GM21367 (cell line): ENCODE measurements at regions not wholly inside any gene's neighbourhood (a gene's known extent, or its start where the extent isn't known, plus 50 kb on each side); places are given as distances from the start of the nearest gene placed in this dataset.

Experiments used
- ATAC-seq: cut with Tn5 transposase; IDR thresholded peaks from one replicate; pipeline ENCODE4 v1.9.1; 2021; ENCODE audit not compliant: unreplicated experiment

GRCh38 chr22:49298834-49299750 is 528.6 kb downstream of the BRD1 start:
- ATAC-seq, result no peak

DNA sequence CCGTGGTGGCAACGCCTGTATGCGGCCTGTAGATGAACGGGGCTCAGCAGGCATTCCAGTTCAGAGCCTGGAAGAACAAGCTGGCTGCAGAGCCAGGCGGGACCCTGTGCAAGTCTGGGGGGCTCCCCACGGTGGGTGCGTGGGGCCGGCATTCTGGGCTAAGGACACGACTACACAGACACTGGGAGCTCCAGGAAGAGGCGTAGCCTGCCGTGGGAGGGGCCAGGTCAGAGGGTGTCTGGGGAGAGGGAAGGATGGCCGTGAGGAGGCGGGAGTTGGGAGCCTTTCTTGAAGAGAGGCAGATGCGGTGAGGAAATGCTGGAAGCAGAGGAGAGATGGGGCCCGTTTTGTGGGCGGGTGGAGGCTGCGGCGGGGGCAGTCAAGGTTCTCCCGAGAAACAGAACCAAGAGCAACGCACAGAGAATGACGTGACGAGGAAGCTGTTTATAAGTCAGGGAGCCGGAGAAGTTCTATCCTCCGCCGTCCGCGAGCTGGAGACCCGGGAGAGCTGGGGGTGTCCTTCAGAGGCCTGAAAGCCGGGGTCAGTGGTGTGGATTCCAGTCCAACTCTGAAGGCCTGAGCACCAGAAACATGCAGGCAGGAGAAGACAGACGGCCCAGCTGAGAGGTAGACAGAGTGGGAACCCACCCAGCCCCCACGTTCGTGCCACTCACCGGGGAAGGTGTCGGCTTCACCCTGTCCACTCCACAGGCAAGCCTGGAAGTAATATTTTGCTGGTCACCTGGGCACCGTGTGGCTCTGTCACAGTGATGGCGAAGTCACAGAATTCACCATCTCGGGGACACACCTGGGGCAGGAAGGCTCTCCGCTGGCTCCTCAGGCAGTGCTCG is 529.6 kb downstream of the BRD1 start:
- no peak for ATAC-seq

- ATAC-seq, result no peak
These were observed 530.3 kb downstream of the BRD1 start for GRCh38 chr22:49297286-49297870.

DNA sequence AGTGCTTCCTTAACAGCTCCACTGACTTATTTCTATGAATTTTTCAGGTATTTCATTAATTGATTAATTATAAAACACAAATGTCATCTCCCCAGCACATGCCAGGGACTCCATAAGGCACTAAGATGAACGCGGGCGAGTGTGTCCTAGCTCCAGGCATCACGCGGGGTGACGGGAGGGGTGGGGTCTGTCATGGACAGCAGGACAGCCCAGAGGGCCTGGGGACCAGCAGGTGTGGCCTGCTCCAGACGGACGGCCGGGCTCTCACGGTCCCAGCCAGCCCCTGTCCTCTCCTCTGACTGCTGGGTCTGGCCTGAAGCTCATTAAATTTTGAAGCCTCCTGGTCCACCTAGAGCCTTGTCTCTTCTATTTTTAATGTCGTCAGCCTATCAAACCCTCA is 531.1 kb downstream of the BRD1 start:
- no peak for ATAC-seq

- ATAC-seq, result no peak
These were observed 531.7 kb downstream of the BRD1 start for GRCh38 chr22:49295851-49296560.

- no peak for ATAC-seq
These were observed 532.3 kb downstream of the BRD1 start for GRCh38 chr22:49295465-49295743.

DNA sequence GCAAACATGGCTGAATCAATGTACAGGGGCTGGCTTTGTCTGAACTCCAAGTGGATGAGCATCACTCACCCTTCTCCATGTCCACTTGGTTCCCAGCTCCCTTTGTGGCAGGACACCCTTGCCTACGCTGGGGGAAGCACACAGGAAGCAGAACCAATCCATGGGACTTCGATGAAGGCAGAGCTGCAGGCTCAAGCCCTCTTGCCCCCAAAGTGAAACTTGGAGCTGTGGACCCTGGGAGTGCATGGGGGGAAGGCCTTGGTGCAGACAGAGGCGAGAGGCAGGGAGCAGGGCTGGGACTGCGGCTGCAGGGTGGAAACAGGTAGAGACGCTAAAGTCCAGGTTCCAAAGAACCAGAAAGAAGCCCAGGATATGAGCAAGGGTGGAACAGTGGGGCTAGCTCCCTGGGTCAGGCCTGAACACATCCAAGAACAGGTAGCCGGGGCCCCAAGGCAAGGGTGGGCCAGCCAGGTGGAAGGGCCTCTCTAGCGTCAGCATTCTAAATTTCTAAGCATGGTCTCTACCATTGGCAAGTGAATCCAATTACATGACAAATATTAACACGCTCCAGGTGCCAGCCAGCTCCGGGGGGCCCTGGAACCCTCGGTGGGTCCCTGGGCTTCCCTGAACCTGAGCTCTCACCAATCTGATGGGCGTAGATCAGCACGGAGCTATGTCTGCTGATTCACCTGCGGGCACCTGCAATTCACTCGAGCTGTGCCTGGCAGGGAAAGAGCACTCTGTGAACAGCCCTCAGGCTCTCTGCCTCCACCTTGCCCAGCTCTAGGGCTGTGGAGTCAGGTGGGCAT is 532.8 kb downstream of the BRD1 start:
- ATAC-seq, result no peak

GRCh38 chr22:49292909-49293308 is 534.8 kb downstream of the BRD1 start:
- no peak for ATAC-seq

GRCh38 chr22:49291781-49292180 is 535.9 kb downstream of the BRD1 start:
- no peak for ATAC-seq

DNA sequence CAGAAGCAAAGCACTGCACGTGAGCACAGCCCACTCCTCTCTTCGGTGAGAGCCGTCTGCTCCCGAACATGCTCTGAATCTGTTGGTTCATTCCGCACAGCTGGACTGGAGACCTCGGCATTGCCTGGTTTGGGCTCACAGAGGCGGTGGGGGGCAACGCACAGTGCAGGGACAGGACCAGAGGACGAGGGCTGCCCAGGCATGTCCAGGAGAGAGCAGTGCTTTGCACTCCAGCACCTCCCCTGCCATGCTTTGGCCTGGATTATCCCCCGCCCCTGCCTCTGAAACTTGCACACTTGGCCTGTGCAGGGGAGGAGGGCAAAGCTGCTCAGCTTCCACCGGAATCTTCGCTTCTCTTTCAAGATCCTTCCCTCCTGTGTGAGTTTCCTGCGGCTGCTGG is 536.5 kb downstream of the BRD1 start:
- no peak for ATAC-seq

- ATAC-seq, result no peak
These were observed 537.0 kb downstream of the BRD1 start for GRCh38 chr22:49290711-49291110.

- no peak for ATAC-seq
These were observed 537.6 kb downstream of the BRD1 start for GRCh38 chr22:49289822-49290679.

GRCh38 chr22:49286181-49286760 is 541.4 kb downstream of the BRD1 start:
- ATAC-seq, result no peak

DNA sequence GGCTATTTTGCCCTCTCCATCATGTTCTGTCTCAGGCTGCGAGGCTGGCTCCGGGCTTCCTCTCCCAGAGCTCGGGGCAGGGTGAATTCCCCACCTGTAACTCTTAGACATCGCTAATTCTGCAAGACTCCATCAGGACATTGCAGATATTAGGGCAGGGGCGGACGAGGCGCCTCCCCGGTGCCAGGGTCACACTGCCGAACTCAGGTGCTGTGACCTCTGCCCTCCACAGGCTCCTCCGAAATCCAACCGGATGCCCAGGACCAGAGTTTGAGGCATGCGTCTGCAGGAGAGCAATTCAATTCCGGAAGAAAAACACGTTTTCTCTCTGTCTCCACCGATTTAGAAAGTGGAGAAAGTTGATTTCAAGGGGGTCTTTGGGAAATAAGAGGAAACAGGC is 542.7 kb downstream of the BRD1 start:
- no peak for ATAC-seq

DNA sequence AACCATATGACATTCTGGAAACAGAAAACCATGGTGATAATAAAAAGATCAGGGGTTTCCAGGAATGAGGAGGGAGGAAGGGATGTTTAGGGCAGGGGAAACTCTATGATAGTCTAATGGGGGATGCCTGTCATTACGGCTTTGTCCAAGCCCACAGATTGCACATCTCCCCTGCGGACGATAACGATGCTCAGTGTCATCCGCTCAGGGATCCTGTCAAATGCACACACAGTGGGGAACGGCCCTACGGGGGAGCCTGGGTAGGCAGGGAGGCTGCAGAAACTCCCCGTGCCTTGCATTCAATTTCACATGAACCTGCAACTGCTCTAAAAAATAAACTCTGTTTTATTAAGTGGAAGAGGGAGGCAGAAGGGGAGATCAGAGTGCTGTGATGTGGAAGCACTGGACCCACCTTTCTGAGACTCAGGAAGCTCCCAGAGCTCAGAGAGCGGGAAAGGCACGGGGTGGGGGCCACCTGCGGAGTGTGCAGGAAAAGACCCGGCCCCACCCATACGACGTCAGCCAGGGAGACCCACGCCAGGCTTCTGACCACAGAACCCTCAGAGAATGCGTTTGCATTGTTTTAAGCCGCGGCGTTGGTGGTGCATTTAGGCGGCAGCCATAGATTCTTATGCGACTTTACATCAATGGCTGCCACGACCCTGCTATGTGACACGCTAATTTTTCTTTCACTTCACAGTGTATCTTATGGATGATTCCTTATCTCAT is 543.5 kb downstream of the BRD1 start:
- no peak for ATAC-seq

GRCh38 chr22:49282596-49282995 is 545.1 kb downstream of the BRD1 start:
- ATAC-seq, result no peak

- no peak for ATAC-seq
These were observed 546.0 kb downstream of the BRD1 start for GRCh38 chr22:49281467-49282340.
